ENCODE measurements at regions not wholly inside any gene's neighbourhood (a gene's known extent, or its start where the extent isn't known, plus 50 kb on each side); places are given as distances from the start of the nearest gene placed in this dataset.
"Not testable (repeated sequence)": the region's sequence is repeated elsewhere in the genome, so short reads cannot be mapped to it uniquely, and the experiment has no call there.

DNA sequence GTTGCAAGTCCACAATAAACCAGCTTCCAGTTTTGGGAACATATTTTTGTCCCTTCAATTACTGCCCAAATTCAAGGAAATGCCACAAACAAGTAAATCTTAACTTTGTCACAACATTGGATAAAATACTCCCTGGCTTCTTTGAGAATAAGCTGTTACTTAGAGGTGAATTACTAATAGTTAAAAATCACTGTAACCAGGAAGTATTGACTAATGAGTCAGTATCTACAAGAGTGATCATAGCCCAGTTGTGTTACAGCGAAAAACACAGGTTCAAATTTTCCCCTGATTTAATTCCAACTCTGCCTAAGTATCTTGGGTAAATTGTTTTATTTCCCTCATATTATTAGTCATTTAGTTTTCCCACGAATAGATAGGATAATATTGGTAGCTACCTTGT lies 291.2 kb upstream of the PPARGC1A start (continued):
- TF ChIP-seq, protein P1, sequence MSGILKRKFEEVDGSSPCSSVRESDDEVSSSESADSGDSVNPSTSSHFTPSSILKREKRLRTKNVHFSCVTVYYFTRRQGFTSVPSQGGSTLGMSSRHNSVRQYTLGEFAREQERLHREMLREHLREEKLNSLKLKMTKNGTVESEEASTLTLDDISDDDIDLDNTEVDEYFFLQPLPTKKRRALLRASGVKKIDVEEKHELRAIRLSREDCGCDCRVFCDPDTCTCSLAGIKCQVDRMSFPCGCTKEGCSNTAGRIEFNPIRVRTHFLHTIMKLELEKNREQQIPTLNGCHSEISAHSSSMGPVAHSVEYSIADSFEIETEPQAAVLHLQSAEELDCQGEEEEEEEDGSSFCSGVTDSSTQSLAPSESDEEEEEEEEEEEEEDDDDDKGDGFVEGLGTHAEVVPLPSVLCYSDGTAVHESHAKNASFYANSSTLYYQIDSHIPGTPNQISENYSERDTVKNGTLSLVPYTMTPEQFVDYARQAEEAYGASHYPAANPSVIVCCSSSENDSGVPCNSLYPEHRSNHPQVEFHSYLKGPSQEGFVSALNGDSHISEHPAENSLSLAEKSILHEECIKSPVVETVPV (CRISPR knock-in tag; IDR thresholded peaks at IDR 0.05), result no peak
- no peak for TF ChIP-seq ISL1 (CRISPR knock-in tag; IDR thresholded peaks at IDR 0.05)
- no peak for TF ChIP-seq ZFP3 (CRISPR knock-in tag; IDR thresholded peaks at IDR 0.05)
- TF ChIP-seq ZNF70 (CRISPR knock-in tag; IDR thresholded peaks at IDR 0.05), result no peak
- TF ChIP-seq ESRRG (CRISPR knock-in tag; IDR thresholded peaks at IDR 0.05), result no peak
- no peak for TF ChIP-seq ZNF8 (CRISPR knock-in tag; IDR thresholded peaks at IDR 0.05)
- no peak for TF ChIP-seq ZFP30 (CRISPR knock-in tag; IDR thresholded peaks at IDR 0.05)
- TF ChIP-seq, protein P2, sequence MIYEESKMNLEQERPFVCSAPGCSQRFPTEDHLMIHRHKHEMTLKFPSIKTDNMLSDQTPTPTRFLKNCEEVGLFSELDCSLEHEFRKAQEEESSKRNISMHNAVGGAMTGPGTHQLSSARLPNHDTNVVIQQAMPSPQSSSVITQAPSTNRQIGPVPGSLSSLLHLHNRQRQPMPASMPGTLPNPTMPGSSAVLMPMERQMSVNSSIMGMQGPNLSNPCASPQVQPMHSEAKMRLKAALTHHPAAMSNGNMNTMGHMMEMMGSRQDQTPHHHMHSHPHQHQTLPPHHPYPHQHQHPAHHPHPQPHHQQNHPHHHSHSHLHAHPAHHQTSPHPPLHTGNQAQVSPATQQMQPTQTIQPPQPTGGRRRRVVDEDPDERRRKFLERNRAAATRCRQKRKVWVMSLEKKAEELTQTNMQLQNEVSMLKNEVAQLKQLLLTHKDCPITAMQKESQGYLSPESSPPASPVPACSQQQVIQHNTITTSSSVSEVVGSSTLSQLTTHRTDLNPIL (CRISPR knock-in tag; IDR thresholded peaks at IDR 0.05; ENCODE audit: low read depth), result no peak

DNA sequence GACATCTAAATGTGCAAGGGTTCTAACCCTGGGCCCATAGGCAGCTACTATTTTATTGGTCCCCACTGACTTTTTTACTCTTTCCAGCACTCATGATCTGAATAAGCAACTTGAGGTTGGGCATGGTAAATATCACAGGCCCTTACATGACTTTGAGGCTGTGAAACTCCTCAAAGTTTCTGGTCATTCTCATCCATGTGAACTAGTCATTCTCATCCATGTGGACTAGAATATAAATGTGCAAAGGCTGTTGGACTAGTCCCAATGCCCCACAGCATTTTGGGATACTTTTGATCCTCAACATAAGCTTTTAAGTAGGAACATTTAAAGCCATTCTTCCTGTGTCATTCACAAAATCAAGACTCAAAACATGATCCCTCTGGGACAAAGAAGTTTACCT lies 290.7 kb upstream of the PPARGC1A start:
- no peak for ATAC-seq
- no peak for TF ChIP-seq TSHZ2 (CRISPR knock-in tag; IDR thresholded peaks at IDR 0.05)
- no peak for TF ChIP-seq ISL1 (CRISPR knock-in tag; IDR thresholded peaks at IDR 0.05)
- TF ChIP-seq ZFP30 (CRISPR knock-in tag; IDR thresholded peaks at IDR 0.05), result no peak
- TF ChIP-seq SNAI2 (CRISPR knock-in tag; IDR thresholded peaks at IDR 0.05), result no peak
- no peak for TF ChIP-seq CSDC2 (CRISPR knock-in tag; IDR thresholded peaks at IDR 0.05)
- TF ChIP-seq GLIS3 (CRISPR knock-in tag; IDR thresholded peaks at IDR 0.05), result no peak
- no peak for TF ChIP-seq ZFP3 (CRISPR knock-in tag; IDR thresholded peaks at IDR 0.05)
- TF ChIP-seq ZNF565 (CRISPR knock-in tag; conservative IDR thresholded peaks at IDR 0.05; ENCODE audit: low read depth), result no peak
- no peak for TF ChIP-seq TOX (CRISPR knock-in tag; IDR thresholded peaks at IDR 0.05; ENCODE audit: borderline replicate concordance)
- TF ChIP-seq, protein P1 (CRISPR knock-in tag; IDR thresholded peaks at IDR 0.05), result no peak
- TF ChIP-seq ARNTL (CRISPR knock-in tag; IDR thresholded peaks at IDR 0.05; ENCODE audit: borderline replicate concordance, low read depth), result no peak
- TF ChIP-seq OSR1 (CRISPR knock-in tag; IDR thresholded peaks at IDR 0.05), result no peak
- TF ChIP-seq ZNF8 (CRISPR knock-in tag; IDR thresholded peaks at IDR 0.05), result no peak
- no peak for TF ChIP-seq TCF4 (CRISPR knock-in tag; IDR thresholded peaks at IDR 0.05; ENCODE audit: borderline replicate concordance)
- TF ChIP-seq ZC3H10 (CRISPR knock-in tag; IDR thresholded peaks at IDR 0.05), result no peak
- no peak for TF ChIP-seq ZNF70 (CRISPR knock-in tag; IDR thresholded peaks at IDR 0.05)
- TF ChIP-seq ESRRG (CRISPR knock-in tag; IDR thresholded peaks at IDR 0.05), result no peak
- no peak for TF ChIP-seq PPARA (CRISPR knock-in tag; IDR thresholded peaks at IDR 0.05; ENCODE audit: borderline replicate concordance)
- no peak for TF ChIP-seq BACH2 (CRISPR knock-in tag; IDR thresholded peaks at IDR 0.05; ENCODE audit: borderline replicate concordance)
- no peak for TF ChIP-seq RARB (CRISPR knock-in tag; IDR thresholded peaks at IDR 0.05)

DNA sequence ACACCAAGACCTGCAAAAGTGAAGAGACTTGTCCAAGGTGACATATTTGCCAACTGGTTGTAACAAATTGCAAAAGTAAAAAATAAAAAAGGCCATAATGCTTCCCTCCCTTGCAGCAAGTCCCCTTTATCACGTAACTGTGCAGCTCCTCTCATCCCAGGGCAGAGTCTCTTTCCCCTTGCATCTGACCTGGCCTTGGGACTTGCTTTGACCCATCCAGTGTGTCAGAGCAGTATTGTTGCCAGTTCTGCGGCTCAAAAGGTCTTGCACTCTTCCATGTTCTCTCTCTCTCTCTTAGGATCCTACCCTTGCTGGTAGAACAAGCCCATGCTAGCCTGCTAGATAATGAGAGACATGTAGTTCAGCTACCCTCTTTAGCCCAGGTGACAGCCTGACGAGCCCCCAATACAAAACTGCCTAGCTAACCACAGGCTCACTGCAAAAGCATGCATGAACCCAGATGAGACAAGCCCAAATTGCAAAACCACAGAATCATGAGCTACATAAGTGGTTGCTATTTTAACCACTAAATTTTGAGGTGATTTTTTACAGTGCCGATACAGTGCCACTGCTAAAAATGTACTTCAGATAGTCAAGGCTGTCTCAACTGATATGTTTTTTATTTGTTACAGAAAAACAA lies 289.5 kb upstream of the PPARGC1A start:
- no peak for ATAC-seq
- TF ChIP-seq, protein P1 (CRISPR knock-in tag; IDR thresholded peaks at IDR 0.05), result no peak
- TF ChIP-seq ZFP30 (CRISPR knock-in tag; IDR thresholded peaks at IDR 0.05) (no peak), ISL1 (CRISPR knock-in tag; IDR thresholded peaks at IDR 0.05) (no peak), SNAI2 (CRISPR knock-in tag; IDR thresholded peaks at IDR 0.05) (no peak), CSDC2 (CRISPR knock-in tag; IDR thresholded peaks at IDR 0.05) (no peak), ZC3H10 (CRISPR knock-in tag; IDR thresholded peaks at IDR 0.05) (no peak), GLIS3 (CRISPR knock-in tag; IDR thresholded peaks at IDR 0.05) (no peak), ARNTL (CRISPR knock-in tag; IDR thresholded peaks at IDR 0.05; ENCODE audit: borderline replicate concordance, low read depth) (no peak)

DNA sequence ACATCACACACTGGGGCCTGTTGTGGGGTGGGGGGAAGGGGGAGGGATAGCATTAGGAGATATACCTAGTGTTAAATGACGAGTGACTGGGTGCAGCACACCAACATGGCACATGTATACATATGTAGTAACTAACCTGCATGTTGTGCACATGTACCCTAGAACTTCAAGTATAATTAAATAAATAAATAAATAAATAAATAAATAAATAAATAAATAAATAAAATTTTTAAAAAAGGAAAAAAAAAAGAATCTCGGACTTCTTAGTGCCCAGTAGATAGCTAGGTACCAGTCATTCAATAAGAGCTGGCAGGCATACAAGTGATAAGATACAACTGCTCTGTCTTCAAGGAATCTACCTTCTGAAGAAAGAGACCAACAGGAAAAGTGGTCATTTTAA lies 287.6 kb upstream of the PPARGC1A start:
- not testable (repeated sequence) for ATAC-seq
